ENCODE measurements at regions not wholly inside any gene's neighbourhood (a gene's known extent, or its start where the extent isn't known, plus 50 kb on each side); places are given as distances from the start of the nearest gene placed in this dataset.

- TF ChIP-seq ARNTL (CRISPR knock-in tag; IDR thresholded peaks at IDR 0.05; ENCODE audit: borderline replicate concordance, low read depth) (no peak), PATZ1 (CRISPR knock-in tag; IDR thresholded peaks at IDR 0.05; ENCODE audit: borderline replicate concordance) (no peak)
These were observed 84.8 kb downstream of the MRM1 start (continued) for GRCh38 chr17:36686123-36686669.

GRCh38 chr17:36687736-36688135, 86.4 kb downstream of the MRM1 start:
- ATAC-seq: no peak
- TF ChIP-seq TCF4 (CRISPR knock-in tag; IDR thresholded peaks at IDR 0.05; ENCODE audit: borderline replicate concordance): no peak
- no peak for TF ChIP-seq CSDC2 (CRISPR knock-in tag; IDR thresholded peaks at IDR 0.05)
- no peak for TF ChIP-seq ISL1 (CRISPR knock-in tag; IDR thresholded peaks at IDR 0.05)

GRCh38 chr17:36689089-36689667, 87.8 kb downstream of the MRM1 start:
- no peak for TF ChIP-seq RARB (CRISPR knock-in tag; IDR thresholded peaks at IDR 0.05)
- no peak for TF ChIP-seq PATZ1 (CRISPR knock-in tag; IDR thresholded peaks at IDR 0.05; ENCODE audit: borderline replicate concordance)
- TF ChIP-seq ZNF565 (CRISPR knock-in tag; conservative IDR thresholded peaks at IDR 0.05; ENCODE audit: low read depth): no peak
- TF ChIP-seq CREB5 (CRISPR knock-in tag; IDR thresholded peaks at IDR 0.05; ENCODE audit: low read depth): no peak
- no peak for TF ChIP-seq PPARA (CRISPR knock-in tag; IDR thresholded peaks at IDR 0.05; ENCODE audit: borderline replicate concordance)
- TF ChIP-seq ZC3H10 (CRISPR knock-in tag; IDR thresholded peaks at IDR 0.05): no peak
- TF ChIP-seq BACH2 (CRISPR knock-in tag; IDR thresholded peaks at IDR 0.05; ENCODE audit: borderline replicate concordance): no peak
- no peak for TF ChIP-seq ZNF70 (CRISPR knock-in tag; IDR thresholded peaks at IDR 0.05)
- no peak for TF ChIP-seq OSR1 (CRISPR knock-in tag; IDR thresholded peaks at IDR 0.05)
- TF ChIP-seq CSRNP3 (CRISPR knock-in tag; IDR thresholded peaks at IDR 0.05): no peak
- no peak for TF ChIP-seq TSHZ2 (CRISPR knock-in tag; IDR thresholded peaks at IDR 0.05)
- TF ChIP-seq TOX (CRISPR knock-in tag; IDR thresholded peaks at IDR 0.05; ENCODE audit: borderline replicate concordance): no peak
- TF ChIP-seq POU6F1 (CRISPR knock-in tag; IDR thresholded peaks at IDR 0.05; ENCODE audit: borderline replicate concordance, low read depth): no peak
- TF ChIP-seq ZFP3 (CRISPR knock-in tag; IDR thresholded peaks at IDR 0.05): no peak
- TF ChIP-seq CSDC2 (CRISPR knock-in tag; IDR thresholded peaks at IDR 0.05): no peak
- TF ChIP-seq TCF4 (CRISPR knock-in tag; IDR thresholded peaks at IDR 0.05; ENCODE audit: borderline replicate concordance): no peak
- TF ChIP-seq ISL1 (CRISPR knock-in tag; IDR thresholded peaks at IDR 0.05): no peak
- no peak for ATAC-seq
